ENCODE measurements at regions not wholly inside any gene's neighbourhood (a gene's known extent, or its start where the extent isn't known, plus 50 kb on each side); places are given as distances from the start of the nearest gene placed in this dataset.

DNA sequence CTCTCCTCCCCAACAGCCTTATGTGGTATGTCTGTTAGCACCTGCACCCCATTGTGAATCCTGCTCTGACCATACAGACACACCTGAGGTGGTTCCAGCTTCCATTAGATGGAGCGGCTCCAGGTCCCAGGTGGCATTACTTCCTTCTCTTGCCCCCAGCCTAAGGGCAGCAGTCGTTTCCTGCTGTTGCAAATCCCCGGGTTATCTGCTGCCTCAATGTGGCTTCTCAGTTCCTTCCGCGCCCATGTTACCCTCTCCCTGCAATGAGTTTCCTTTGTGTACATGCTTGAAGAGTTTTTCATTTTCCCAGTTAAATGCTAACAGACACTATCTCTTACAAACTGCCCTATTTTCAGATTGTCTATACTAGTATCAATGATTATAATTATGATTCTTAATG lies 62.8 kb upstream of the PRKCQ start:
- POLR2A ChIA-PET = no interaction called here
- H3K36me3 ChIP-seq (ENCODE audit: control insufficient read depth in 2 of 2, extremely low read depth in 1 of 2, insufficient read depth in 2 of 2, low read length in 2 of 2) = no peaks in the 10 kb centered on the region
- no peak for TF ChIP-seq MYC (IDR thresholded peaks at IDR 0.05; ENCODE audit: low read depth, low read length)
- no peak for TF ChIP-seq GATA2 (IDR thresholded peaks at IDR 0.05; ENCODE audit: insufficient read depth, insufficient read length, low read depth, low read length)
- TF ChIP-seq POLR2AphosphoS5 (IDR thresholded peaks at IDR 0.05; ENCODE audit: insufficient read depth, low read depth, low read length) = no peak
- no peak for TF ChIP-seq MAX (IDR thresholded peaks at IDR 0.05; ENCODE audit: insufficient read depth, insufficient read length)
- TF ChIP-seq, protein P1, sequence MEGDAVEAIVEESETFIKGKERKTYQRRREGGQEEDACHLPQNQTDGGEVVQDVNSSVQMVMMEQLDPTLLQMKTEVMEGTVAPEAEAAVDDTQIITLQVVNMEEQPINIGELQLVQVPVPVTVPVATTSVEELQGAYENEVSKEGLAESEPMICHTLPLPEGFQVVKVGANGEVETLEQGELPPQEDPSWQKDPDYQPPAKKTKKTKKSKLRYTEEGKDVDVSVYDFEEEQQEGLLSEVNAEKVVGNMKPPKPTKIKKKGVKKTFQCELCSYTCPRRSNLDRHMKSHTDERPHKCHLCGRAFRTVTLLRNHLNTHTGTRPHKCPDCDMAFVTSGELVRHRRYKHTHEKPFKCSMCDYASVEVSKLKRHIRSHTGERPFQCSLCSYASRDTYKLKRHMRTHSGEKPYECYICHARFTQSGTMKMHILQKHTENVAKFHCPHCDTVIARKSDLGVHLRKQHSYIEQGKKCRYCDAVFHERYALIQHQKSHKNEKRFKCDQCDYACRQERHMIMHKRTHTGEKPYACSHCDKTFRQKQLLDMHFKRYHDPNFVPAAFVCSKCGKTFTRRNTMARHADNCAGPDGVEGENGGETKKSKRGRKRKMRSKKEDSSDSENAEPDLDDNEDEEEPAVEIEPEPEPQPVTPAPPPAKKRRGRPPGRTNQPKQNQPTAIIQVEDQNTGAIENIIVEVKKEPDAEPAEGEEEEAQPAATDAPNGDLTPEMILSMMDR (IDR thresholded peaks at IDR 0.05; ENCODE audit: extremely low read depth in 1 of 2, insufficient read depth in 1 of 2, low read depth in 1 of 2, low read length in 2 of 2) = no peak
- no peak for TF ChIP-seq EZH2 (IDR thresholded peaks at IDR 0.05; ENCODE audit: borderline replicate concordance, low read depth, low read length, severe bottlenecking)
- TF ChIP-seq JUN (IDR thresholded peaks at IDR 0.05; ENCODE audit: borderline replicate concordance, insufficient read depth, insufficient read length, low read depth) = no peak
- no peak for TF ChIP-seq POLR2A (IDR thresholded peaks at IDR 0.05; ENCODE audit: low read depth, low read length)
- no peak for TF ChIP-seq FOS (IDR thresholded peaks at IDR 0.05; ENCODE audit: borderline replicate concordance, insufficient read depth, low read length)
- no peak overlapping the region for H3K9ac ChIP-seq (replicated peaks; ENCODE audit: extremely low read depth, insufficient read depth, low read length)
- H3K79me2 ChIP-seq (ENCODE audit: control insufficient read depth, insufficient read depth, low read length) = no peaks in the 10 kb centered on the region
- no peak overlapping the region for H3K27ac ChIP-seq (ENCODE audit: insufficient read depth, low read depth, low read length)
- no peak for DNase-seq (ENCODE audit: low read depth, low spot score)
- no peak overlapping the region for H2AFZ ChIP-seq (ENCODE audit: low read depth, low read length)
- intact Hi-C loops (cut with micrococcal nuclease) (no loop called here), dilution Hi-C loops (cut with MboI; ENCODE audit: extremely low pct_ligation_motif_present, low sequenced_read_pairs) (no loop called here)
- FAIRE-seq = no peak
- no peaks in the 10 kb centered on the region for H3K9me1 ChIP-seq (replicated peaks; ENCODE audit: control insufficient read depth, extremely low read depth, insufficient read depth, low read length)
- H4K20me1 ChIP-seq (replicated peaks; ENCODE audit: control insufficient read depth, extremely low read depth, insufficient read depth, low read length) = no peaks in the 10 kb centered on the region
- no TSS peak for BruUV-seq (replicated peaks)
- H3K4me1 ChIP-seq (ENCODE audit: control insufficient read depth, extremely low read depth, insufficient read depth, low read length) = no peaks in the 10 kb centered on the region
- no peak overlapping the region for H3K4me2 ChIP-seq (ENCODE audit: insufficient read depth, low read length)
- H3K9me3 ChIP-seq (replicated peaks; ENCODE audit: control insufficient read depth, insufficient read depth, low read length) = no peaks in the 10 kb centered on the region
- no peak overlapping the region for H3K4me3 ChIP-seq (replicated peaks in 1 of 3; ENCODE audit: insufficient read depth in 1 of 3, low read depth in 1 of 3, low read length in 3 of 3)
- CTCF ChIA-PET = interaction anchor here (1.3 kb wide), 1 partner anchor 25 kb away, joined by 5 read pairs; no protein-coding TSS in a partner anchor
- H3K27me3 ChIP-seq (ENCODE audit: control insufficient read depth in 2 of 2, insufficient read depth in 2 of 2, low read length in 2 of 2) = peaks cover 0 to 4% of the 10 kb centered on the region in 2 experiments
